ENCODE measurements at regions not wholly inside any gene's neighbourhood (a gene's known extent, or its start where the extent isn't known, plus 50 kb on each side); places are given as distances from the start of the nearest gene placed in this dataset.

- TF ChIP-seq CTCF (IDR thresholded peaks at IDR 0.05; ENCODE audit: poor library complexity, severe bottlenecking) (no peak), POLR2AphosphoS5 (IDR thresholded peaks at IDR 0.05) (no peak), REST (IDR thresholded peaks at IDR 0.05; ENCODE audit: borderline replicate concordance) (no peak), SMC3 (conservative IDR thresholded peaks at IDR 0.05; ENCODE audit: poor library complexity) (no peak), TAF1 (IDR thresholded peaks at IDR 0.05; ENCODE audit: low read depth) (no peak), EZH2 (IDR thresholded peaks at IDR 0.05; ENCODE audit: borderline replicate concordance, insufficient read depth, low read length, poor library complexity, severe bottlenecking) (no peak), RAD21 (conservative IDR thresholded peaks at IDR 0.05) (no peak), EP300 (conservative IDR thresholded peaks at IDR 0.05; ENCODE audit: poor library complexity, severe bottlenecking) (no peak), MXI1 (conservative IDR thresholded peaks at IDR 0.05; ENCODE audit: poor library complexity, severe bottlenecking) (no peak)
- H3K9ac ChIP-seq (ENCODE audit: low read length): no peak overlapping the region
- no peaks in the 10 kb centered on the region for H3K9me3 ChIP-seq (ENCODE audit: low read length)
- H3K9me2 ChIP-seq (ENCODE audit: insufficient read depth, low read length): no peaks in the 10 kb centered on the region
- no peaks in the 10 kb centered on the region for H3K36me3 ChIP-seq (ENCODE audit: insufficient read depth, low read length)
- no peaks in the 10 kb centered on the region for H3F3A ChIP-seq (ENCODE audit: insufficient read depth, low read length, poor library complexity, severe bottlenecking)
- no peaks in the 10 kb centered on the region for H3K79me2 ChIP-seq (replicated peaks; ENCODE audit: insufficient read depth, low read length)
- no peak overlapping the region for H2AFZ ChIP-seq (ENCODE audit: low read depth, low read length)
- H3K27me3 ChIP-seq (ENCODE audit: insufficient read depth, low read depth, low read length): no peaks in the 10 kb centered on the region
- no peak overlapping the region for H3K4me3 ChIP-seq (ENCODE audit: low read length)
- no peak overlapping the region for H3K27ac ChIP-seq (ENCODE audit: low read length)
- H3K4me2 ChIP-seq (ENCODE audit: low read length): no peak overlapping the region
- no peaks in the 10 kb centered on the region for H4K20me1 ChIP-seq (ENCODE audit: insufficient read depth)
Observed at GRCh38 chr9:118423721-118424120, 719.5 kb downstream of the TLR4 start.

GRCh38 chr9:118426772-118427171 lies 722.6 kb downstream of the TLR4 start:
- Histone ChIP-seq H2AFZ (ENCODE audit: low read depth, low read length) (no peak overlapping the region), H3K79me2 (replicated peaks; ENCODE audit: insufficient read depth, low read length) (no peaks in the 10 kb centered on the region), H3K9me2 (ENCODE audit: insufficient read depth, low read length) (no peaks in the 10 kb centered on the region), H3K9me3 (ENCODE audit: low read length) (no peaks in the 10 kb centered on the region), H3K4me3 (ENCODE audit: low read length) (no peak overlapping the region), H3K27me3 (ENCODE audit: insufficient read depth, low read depth, low read length) (no peaks in the 10 kb centered on the region), H3F3A (ENCODE audit: insufficient read depth, low read length, poor library complexity, severe bottlenecking) (no peaks in the 10 kb centered on the region), H3K9ac (ENCODE audit: low read length) (no peak overlapping the region), H3K36me3 (ENCODE audit: insufficient read depth, low read length) (no peaks in the 10 kb centered on the region), H3K27ac (ENCODE audit: low read length) (no peak overlapping the region), H3K4me2 (ENCODE audit: low read length) (no peak overlapping the region), H4K20me1 (ENCODE audit: insufficient read depth) (no peaks in the 10 kb centered on the region)
- no peak for TF ChIP-seq CTCF (IDR thresholded peaks at IDR 0.05; ENCODE audit: poor library complexity, severe bottlenecking)
- no peak for TF ChIP-seq POLR2AphosphoS5 (IDR thresholded peaks at IDR 0.05)
- TF ChIP-seq MXI1 (conservative IDR thresholded peaks at IDR 0.05; ENCODE audit: poor library complexity, severe bottlenecking): no peak
- no peak for TF ChIP-seq RAD21 (conservative IDR thresholded peaks at IDR 0.05)
- TF ChIP-seq EP300 (conservative IDR thresholded peaks at IDR 0.05; ENCODE audit: poor library complexity, severe bottlenecking): no peak

Measured in neural cell (in vitro differentiated cells).